Large intestine (tissue), 3 donors: ENCODE measurements at regions not wholly inside any gene's neighbourhood (a gene's known extent, or its start where the extent isn't known, plus 50 kb on each side); places are given as distances from the start of the nearest gene placed in this dataset.

Source experiments
- DNase-seq, 2 donors: peaks; one replicate each; pipeline versions ENCODE4 v3.0.0 to v3.0.0-alpha.2; 2013
- H3K27ac ChIP-seq: one replicate; pipeline ENCODE4 v1.5.1; 2013; ENCODE audit warnings: low read length
- H3K27me3 ChIP-seq: 2 replicates; pipeline ENCODE4 v1.6.1; 2013; ENCODE audit warnings: low read length; ENCODE audit not compliant: control insufficient read depth, insufficient read depth
- H3K36me3 ChIP-seq: 2 replicates; pipeline ENCODE4 v1.6.1; 2013; ENCODE audit warnings: low read length; ENCODE audit not compliant: control insufficient read depth, insufficient read depth
- H3K4me1 ChIP-seq: one replicate; pipeline ENCODE4 v1.6.1; 2013; ENCODE audit warnings: low read length; ENCODE audit not compliant: control insufficient read depth, insufficient read depth
- H3K4me3 ChIP-seq: one replicate; pipeline ENCODE4 v1.5.1; 2013; ENCODE audit warnings: low read length
- H3K9me3 ChIP-seq: one replicate; pipeline ENCODE4 v1.6.1; 2013; ENCODE audit warnings: mild to moderate bottlenecking, low read depth, low read length, moderate library complexity; ENCODE audit not compliant: control insufficient read depth
- WGBS: methylation state at CpG from one replicate; pipeline ENCODE4 v1.1.5; 2013; ENCODE audit warnings: low lambda C conversion rate; ENCODE audit not compliant: insufficient coverage; 5-methylcytosine and 5-hydroxymethylcytosine counted together

GRCh38 chr2:3981446-3981987 lies 278.1 kb downstream of the DCDC2C start:
- Histone ChIP-seq H3K36me3 (no peaks in the 10 kb centered on the region), H3K4me1 (no peaks in the 10 kb centered on the region), H3K27me3 (no peaks in the 10 kb centered on the region), H3K9me3 (no peaks in the 10 kb centered on the region), H3K27ac (no peak overlapping the region), H3K4me3 (no peak overlapping the region)
- WGBS, result 97% methylated on average over 3 of the region's 9 CpGs
- no peak for DNase-seq

GRCh38 chr2:3982160-3982559 lies 278.8 kb downstream of the DCDC2C start:
- DNase-seq, result no peak
- 100% methylated on average over 1 of the region's 2 CpGs for WGBS

DNA sequence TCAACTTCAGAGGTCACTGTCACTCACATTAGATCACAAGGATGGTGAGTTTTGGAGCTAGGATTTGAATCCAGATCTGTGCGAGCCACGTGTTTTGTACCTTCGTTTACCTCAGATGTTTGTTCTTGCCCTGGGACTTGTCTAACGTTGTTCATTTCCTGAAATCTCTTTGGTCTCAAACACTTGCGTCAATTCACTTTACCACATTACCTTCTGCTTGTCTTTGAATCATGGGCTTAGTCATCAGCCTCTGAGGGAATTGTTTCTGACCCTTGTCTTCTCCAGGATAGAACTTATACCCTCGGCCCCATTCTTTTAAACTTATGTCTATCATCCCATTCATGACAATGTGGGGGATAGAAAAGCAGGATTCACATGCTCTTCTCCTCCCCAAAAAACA lies 282.7 kb downstream of the DCDC2C start:
- 63% methylated on average over 4 of the region's 6 CpGs for WGBS
- Histone ChIP-seq H3K9me3 (peaks cover 5% of the 10 kb centered on the region), H3K4me3 (no peak overlapping the region), H3K36me3 (no peaks in the 10 kb centered on the region), H3K27me3 (no peaks in the 10 kb centered on the region), H3K4me1 (no peaks in the 10 kb centered on the region), H3K27ac (no peak overlapping the region)
- DNase-seq, result no peak

More at GRCh38 chr2:3982160-3982559, 278.8 kb downstream of the DCDC2C start:
- H3K36me3 ChIP-seq, result no peaks in the 10 kb centered on the region
- no peak overlapping the region for H3K4me3 ChIP-seq
- no peak overlapping the region for H3K27ac ChIP-seq
- no peaks in the 10 kb centered on the region for H3K9me3 ChIP-seq
- H3K27me3 ChIP-seq, result no peaks in the 10 kb centered on the region
- no peaks in the 10 kb centered on the region for H3K4me1 ChIP-seq

- 83% methylated on average over 1 of the region's 7 CpGs for WGBS
- H3K9me3 ChIP-seq, result peaks cover 5% of the 10 kb centered on the region
- H3K4me3 ChIP-seq, result no peak overlapping the region
- H3K36me3 ChIP-seq, result no peaks in the 10 kb centered on the region
- H3K4me1 ChIP-seq, result no peaks in the 10 kb centered on the region
- DNase-seq, result no peak
- H3K27me3 ChIP-seq, result no peaks in the 10 kb centered on the region
- no peak overlapping the region for H3K27ac ChIP-seq
These were observed 283.3 kb downstream of the DCDC2C start for GRCh38 chr2:3986530-3987258.

DNA sequence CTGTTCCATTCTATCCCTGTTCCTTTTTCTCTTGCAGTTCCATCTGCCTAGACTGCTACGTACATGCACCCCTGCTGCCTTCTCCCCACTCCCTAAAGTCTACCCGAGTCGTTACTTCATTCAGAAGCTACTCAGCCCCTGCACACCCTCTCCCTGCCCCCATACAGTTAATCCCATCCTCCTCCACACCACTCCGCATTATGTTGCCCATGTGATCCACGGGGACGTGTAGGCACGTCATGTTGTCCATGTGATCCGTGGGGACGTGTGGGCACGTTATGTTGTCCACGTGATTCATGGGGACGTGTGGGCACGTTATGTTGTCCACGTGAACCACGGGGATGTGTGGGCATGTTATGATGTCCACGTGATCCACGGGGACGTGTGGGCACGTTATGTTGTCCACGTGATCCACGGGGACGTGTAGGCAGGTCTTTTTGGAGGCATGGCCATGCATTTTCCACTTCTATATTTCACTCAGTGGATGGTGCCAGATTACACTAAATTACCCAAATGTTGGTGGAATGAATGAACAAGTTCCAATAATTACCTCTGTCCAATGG lies 299.5 kb downstream of the DCDC2C start:
- Histone ChIP-seq H3K27ac (no peak overlapping the region), H3K9me3 (no peaks in the 10 kb centered on the region), H3K4me3 (no peak overlapping the region), H3K4me1 (no peaks in the 10 kb centered on the region), H3K36me3 (no peaks in the 10 kb centered on the region), H3K27me3 (no peaks in the 10 kb centered on the region)
- 100% methylated on average over 1 of the region's 22 CpGs for WGBS
- DNase-seq, result no peak

- no peaks in the 10 kb centered on the region for H3K9me3 ChIP-seq
- H3K4me3 ChIP-seq, result no peak overlapping the region
- H3K4me1 ChIP-seq, result no peaks in the 10 kb centered on the region
- no peak overlapping the region for H3K27ac ChIP-seq
- no peaks in the 10 kb centered on the region for H3K36me3 ChIP-seq
- no peaks in the 10 kb centered on the region for H3K27me3 ChIP-seq
- DNase-seq, result no peak
- 67% methylated on average over 1 of the region's 1 CpG for WGBS
These were observed 308.8 kb downstream of the DCDC2C start for GRCh38 chr2:4012197-4012596.

DNA sequence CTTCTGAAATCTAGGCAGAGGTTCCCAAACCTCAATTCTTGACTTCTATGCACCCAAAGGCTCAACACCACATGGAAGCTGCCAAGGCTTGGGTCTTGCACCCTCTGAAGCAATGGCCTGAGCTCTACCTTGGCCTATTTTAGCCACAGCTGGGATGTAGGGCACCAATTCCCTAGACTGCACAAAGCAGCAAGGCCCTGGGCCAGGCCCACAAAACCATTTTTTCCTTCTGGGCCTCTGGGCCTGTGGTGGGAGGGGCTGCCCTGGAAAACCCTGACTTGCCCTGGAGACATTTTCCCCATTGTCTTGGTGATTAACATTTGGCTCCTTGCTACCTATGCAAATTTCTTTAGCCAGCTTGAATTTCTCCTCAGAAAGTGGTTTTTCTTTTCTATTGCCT lies 315.2 kb downstream of the DCDC2C start:
- DNase-seq, result no peak
- Histone ChIP-seq H3K4me3 (no peak overlapping the region), H3K36me3 (no peaks in the 10 kb centered on the region), H3K27ac (no peak overlapping the region), H3K9me3 (no peaks in the 10 kb centered on the region), H3K4me1 (no peaks in the 10 kb centered on the region), H3K27me3 (no peaks in the 10 kb centered on the region)

- no peaks in the 10 kb centered on the region for H3K36me3 ChIP-seq
- H3K27ac ChIP-seq, result no peak overlapping the region
- no peaks in the 10 kb centered on the region for H3K27me3 ChIP-seq
- no peak overlapping the region for H3K4me3 ChIP-seq
- DNase-seq, result no peak
- peaks cover 4% of the 10 kb centered on the region for H3K9me3 ChIP-seq
- H3K4me1 ChIP-seq, result no peaks in the 10 kb centered on the region
- 75% methylated on average over 2 of the region's 5 CpGs for WGBS
These were observed 316.8 kb downstream of the DCDC2C start for GRCh38 chr2:4020153-4020552.

GRCh38 chr2:4020649-4021048 lies 317.3 kb downstream of the DCDC2C start:
- WGBS, result no CpG with 5 or more reads among the region's 10 CpGs
- no peak for DNase-seq
- no peaks in the 10 kb centered on the region for H3K27me3 ChIP-seq

GRCh38 chr2:4024605-4025004 lies 321.2 kb downstream of the DCDC2C start:
- Histone ChIP-seq H3K27me3 (no peaks in the 10 kb centered on the region), H3K9me3 (peaks cover 4% of the 10 kb centered on the region), H3K27ac (no peak overlapping the region), H3K4me1 (no peaks in the 10 kb centered on the region), H3K4me3 (no peak overlapping the region), H3K36me3 (no peaks in the 10 kb centered on the region)
- WGBS, result no CpG with 5 or more reads among the region's 5 CpGs
- DNase-seq, result no peak

More at GRCh38 chr2:4020649-4021048, 317.3 kb downstream of the DCDC2C start:
- H3K36me3 ChIP-seq, result no peaks in the 10 kb centered on the region
- no peak overlapping the region for H3K4me3 ChIP-seq
- H3K4me1 ChIP-seq, result no peaks in the 10 kb centered on the region
- no peak overlapping the region for H3K27ac ChIP-seq
- H3K9me3 ChIP-seq, result peaks cover 4% of the 10 kb centered on the region

DNA sequence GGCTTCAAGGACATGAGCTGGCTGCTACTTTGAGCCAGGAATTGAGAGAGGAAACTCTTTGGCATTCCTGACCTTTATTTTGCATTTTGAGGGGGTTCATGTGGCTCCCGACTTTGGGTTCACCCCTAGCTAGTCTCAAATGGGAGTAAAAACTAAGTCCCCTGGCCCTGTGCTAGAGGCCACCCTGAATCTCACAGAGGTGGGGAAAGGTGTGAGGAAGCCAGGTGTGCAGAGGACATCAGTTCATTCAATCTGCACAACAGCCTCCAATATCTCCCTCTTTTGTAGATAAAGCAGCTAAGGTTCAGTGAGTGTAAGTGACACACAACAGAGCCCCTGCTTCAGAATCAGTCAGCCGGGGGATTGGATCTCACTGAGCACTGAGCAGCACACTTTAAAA lies 325.7 kb downstream of the DCDC2C start:
- Histone ChIP-seq H3K4me1 (no peaks in the 10 kb centered on the region), H3K27me3 (no peaks in the 10 kb centered on the region), H3K27ac (no peak overlapping the region), H3K4me3 (no peak overlapping the region), H3K9me3 (peaks cover 4% of the 10 kb centered on the region), H3K36me3 (no peaks in the 10 kb centered on the region)
- WGBS, result 60% methylated on average over 1 of the region's 2 CpGs
- no peak for DNase-seq
